HCT116 (cell line): ENCODE measurements at regions not wholly inside any gene's neighbourhood (a gene's known extent, or its start where the extent isn't known, plus 50 kb on each side); places are given as distances from the start of the nearest gene placed in this dataset.

Experiments
- ATAC-seq: fragments of 200-7000 bp; cut with Tn5 transposase; 2 replicates; pipeline ENCODE4 v1.9.1; 2020; ENCODE audit warnings: mild to moderate bottlenecking, moderate library complexity
- BruUV-seq: library from RNA; stranded (reverse); fragments of 400-500 nt; replicated peaks from 2 replicates; lab custom pipeline; 2021; lab: Mats Ljungman, UMichigan
- CTCF ChIA-PET: fragments of 300-600 bp; sonication (Branson Sonifier 250); formaldehyde crosslinking; loops from one replicate; lab custom pipeline; 2021; ENCODE audit warnings: antibody characterized with exemption; lab: Charles Lee
- POLR2A ChIA-PET: fragments of 300-600, 350-600 bp; sonication (Branson Sonifier 250); formaldehyde crosslinking; loops from one replicate; lab custom pipeline; 2021; ENCODE audit warnings: antibody characterized with exemption; lab: Charles Lee
- RAD21 ChIA-PET, 2 experiments: fragments of 300-600 bp; sonication (Branson Sonifier 250); formaldehyde crosslinking; loops; one replicate each; lab custom pipeline; 2023; ENCODE audit warnings: low total read pairs in 2 of 2; ENCODE audit not compliant: uncharacterized antibody in 2 of 2, unreplicated experiment in 2 of 2, low non-redundant PET in 1 of 2; lab: Charles Lee
- DNase-seq: peaks from one replicate; pipeline ENCODE4 v3.0.0-alpha.2; 2010; ENCODE audit warnings: low read depth, low spot score
- H2AFZ ChIP-seq: fragments of 200-600 bp; shearing (Covaris generic), sonication (generic); 2 replicates; pipeline ENCODE4 v1.6.1; 2017; ENCODE audit warnings: low read depth, mixed run types, mixed read lengths, antibody characterized with exemption, low read length; ENCODE audit not compliant: poor library complexity, severe bottlenecking
- H3K27ac ChIP-seq: 2 replicates; pipeline ENCODE4 v1.5.1; 2012; ENCODE audit warnings: low read depth, low read length
- H3K27me3 ChIP-seq: fragments of 200-600 bp; sonication (generic); 2 replicates; pipeline ENCODE4 v1.6.1; 2016; ENCODE audit warnings: mixed run types, low read length, mixed read lengths; ENCODE audit not compliant: insufficient read depth
- H3K36me3 ChIP-seq, 2 experiments: fragments of 200-500 bp in 1 of 2; fragments of 200-600 bp in 1 of 2; sonication (Bioruptor generic) in 1 of 2; sonication (generic) in 1 of 2; 2 replicates each; pipeline versions ENCODE4 v1.5.1 to v1.6.1; 2014 to 2016; ENCODE audit warnings: low read length in 2 of 2, inconsistent platforms in 1 of 2, mixed read lengths in 1 of 2, mixed run types in 1 of 2; ENCODE audit not compliant: insufficient read depth in 2 of 2, control insufficient read depth in 1 of 2
- H3K4me1 ChIP-seq, 2 experiments: fragments of 200-600 bp in 1 of 2; sonication (generic) in 1 of 2; 2 replicates each; pipeline versions ENCODE4 v1.5.1 to v1.6.1; 2012 to 2017; ENCODE audit warnings: low read length in 2 of 2, inconsistent platforms in 1 of 2, mild to moderate bottlenecking in 1 of 2, mixed read lengths in 1 of 2, mixed run types in 1 of 2, moderate library complexity in 1 of 2; ENCODE audit not compliant: insufficient read depth in 2 of 2, control insufficient read depth in 1 of 2
- H3K4me2 ChIP-seq: fragments of 200-600 bp; sonication (generic); 2 replicates; pipeline ENCODE4 v1.6.1; 2017; ENCODE audit warnings: mixed run types, low read length, mixed read lengths
- H3K4me3 ChIP-seq, 2 experiments: fragments of 200-600 bp in 1 of 2; sonication (generic) in 1 of 2; replicated peaks in 1 of 2; 2 replicates each; pipeline ENCODE4 v1.5.1; 2011 to 2016; ENCODE audit warnings: low read length in 2 of 2, control low read depth in 1 of 2, low read depth in 1 of 2, mild to moderate bottlenecking in 1 of 2, mixed read lengths in 1 of 2, mixed run types in 1 of 2
- H3K79me2 ChIP-seq: fragments of 200-600 bp; sonication (generic); 2 replicates; pipeline ENCODE4 v1.6.1; 2017; ENCODE audit warnings: mild to moderate bottlenecking, mixed run types, low read length, moderate library complexity, mixed read lengths; ENCODE audit not compliant: insufficient read depth
- H3K9ac ChIP-seq: fragments of 200-600 bp; sonication (generic); 2 replicates; pipeline ENCODE4 v1.6.1; 2016; ENCODE audit warnings: low read length, mixed read lengths
- H3K9me2 ChIP-seq: fragments of 200-600 bp; sonication (generic), shearing (Covaris generic); 2 replicates; pipeline ENCODE4 v1.6.1; 2017; ENCODE audit warnings: mixed run types, mild to moderate bottlenecking, moderate library complexity; ENCODE audit not compliant: insufficient read depth
- H3K9me3 ChIP-seq, 2 experiments: fragments of 200-500 bp in 1 of 2; fragments of 200-600 bp in 1 of 2; sonication (Bioruptor generic) in 1 of 2; sonication (generic) in 1 of 2; 2 replicates each; pipeline ENCODE4 v1.6.1; 2014 to 2017; ENCODE audit warnings: low read length in 2 of 2, mixed read lengths in 2 of 2, inconsistent platforms in 1 of 2, low read depth in 1 of 2, mild to moderate bottlenecking in 1 of 2, mixed run types in 1 of 2, moderate library complexity in 1 of 2; ENCODE audit not compliant: control insufficient read depth in 1 of 2, insufficient read depth in 1 of 2
- H4K20me1 ChIP-seq: fragments of 200-600 bp; sonication (generic), shearing (Covaris generic); 2 replicates; pipeline ENCODE4 v1.6.1; 2017; ENCODE audit warnings: mixed run types, mild to moderate bottlenecking, moderate library complexity; ENCODE audit not compliant: insufficient read depth
- CBX3 ChIP-seq: IDR thresholded peaks from 2 replicates; pipeline ENCODE4 v1.6.1; 2012; ENCODE audit warnings: low read depth
- CEBPB ChIP-seq: IDR thresholded peaks from 2 replicates; pipeline ENCODE4 v1.6.1; 2012; ENCODE audit warnings: low read depth
- CTCF ChIP-seq, 3 experiments: fragments of 200-600 bp in 1 of 3; sonication (generic) in 1 of 3; IDR thresholded peaks in 2 of 3; conservative IDR thresholded peaks in 1 of 3; 2 replicates each; pipeline ENCODE4 v1.5.1; 2012 to 2017; ENCODE audit warnings: low read depth in 2 of 3, low read length in 2 of 3, antibody characterized with exemption in 1 of 3, borderline replicate concordance in 1 of 3, control low read depth in 1 of 3, mild to moderate bottlenecking in 1 of 3, mixed read lengths in 1 of 3, mixed run types in 1 of 3, moderate library complexity in 1 of 3; ENCODE audit not compliant: insufficient read depth in 1 of 3
- ELF1 ChIP-seq: IDR thresholded peaks from 2 replicates; pipeline ENCODE4 v1.6.1; 2012; ENCODE audit warnings: low read depth, borderline replicate concordance
- RAD21 ChIP-seq: IDR thresholded peaks from 2 replicates; pipeline ENCODE4 v1.6.1; 2012; ENCODE audit warnings: low read depth, mild to moderate bottlenecking
- REST ChIP-seq: IDR thresholded peaks from 2 replicates; pipeline ENCODE4 v1.6.1; 2012; ENCODE audit warnings: low read depth
- SRF ChIP-seq: IDR thresholded peaks from 2 replicates; pipeline ENCODE4 v1.6.1; 2012; ENCODE audit warnings: low read depth
- TCF7L2 ChIP-seq: IDR thresholded peaks from 2 replicates; pipeline ENCODE4 v1.7.0; 2011; ENCODE audit warnings: borderline replicate concordance, inconsistent platforms; ENCODE audit not compliant: insufficient read depth, insufficient read length; ENCODE audit errors: extremely low read depth
- YY1 ChIP-seq: IDR thresholded peaks from 2 replicates; pipeline ENCODE4 v1.6.1; 2011; ENCODE audit warnings: low read length, low read depth, moderate library complexity, mild to moderate bottlenecking; ENCODE audit not compliant: insufficient replicate concordance; ENCODE audit errors: extremely low read depth
- intact Hi-C: fragments of 100-400 bp; cut with micrococcal nuclease; formaldehyde crosslinking; loops from 2 replicates; pipeline ENCODE4 v1.10.0; 2022
- TF ChIP-seq, protein P1 (sequence below): IDR thresholded peaks from 2 replicates; pipeline ENCODE4 v1.6.1; 2012

DNA sequence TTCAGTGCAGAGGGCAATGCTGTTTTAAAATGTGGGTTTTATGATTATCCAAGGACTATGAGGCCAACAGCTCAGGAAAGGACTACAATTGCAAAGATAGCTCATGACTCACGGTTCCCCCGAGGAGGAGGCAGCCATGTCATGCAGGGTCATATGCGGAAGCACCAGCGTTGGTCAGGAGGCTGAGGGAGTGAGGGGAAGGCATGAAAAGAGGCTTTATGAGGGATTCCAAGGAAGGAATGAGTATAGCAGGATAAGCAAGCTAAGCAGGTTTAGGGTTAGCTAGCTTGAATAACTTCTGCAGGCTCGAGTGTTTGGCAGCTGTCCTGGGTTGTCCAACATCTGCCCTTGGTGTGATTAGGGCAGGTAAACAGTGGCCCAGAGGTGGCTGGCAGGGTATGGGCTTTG is 495.1 kb downstream of the SETD4 start:
- CTCF ChIA-PET, result no interaction called here
- no peaks in the 10 kb centered on the region for H4K20me1 ChIP-seq
- intact Hi-C loops, result no loop called here
- no peaks in the 10 kb centered on the region for H3K4me1 ChIP-seq
- no peak overlapping the region for H3K4me2 ChIP-seq
- H2AFZ ChIP-seq, result no peak overlapping the region
- no peaks in the 10 kb centered on the region for H3K36me3 ChIP-seq
- ATAC-seq (no peak), DNase-seq (no peak)
- H3K9me2 ChIP-seq, result no peaks in the 10 kb centered on the region
- no peak overlapping the region for H3K27ac ChIP-seq
- BruUV-seq, result no TSS peak
- H3K9ac ChIP-seq, result no peak overlapping the region
- POLR2A ChIA-PET, result no interaction called here
- H3K79me2 ChIP-seq, result no peaks in the 10 kb centered on the region
- H3K4me3 ChIP-seq, result no peak overlapping the region
- no peaks in the 10 kb centered on the region for H3K27me3 ChIP-seq
- TF ChIP-seq, protein P1, sequence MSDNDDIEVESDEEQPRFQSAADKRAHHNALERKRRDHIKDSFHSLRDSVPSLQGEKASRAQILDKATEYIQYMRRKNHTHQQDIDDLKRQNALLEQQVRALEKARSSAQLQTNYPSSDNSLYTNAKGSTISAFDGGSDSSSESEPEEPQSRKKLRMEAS, result no peak
- TF ChIP-seq CEBPB (no peak), ELF1 (no peak), REST (no peak), YY1 (no peak), SRF (no peak), TCF7L2 (no peak), CTCF (IDR thresholded peaks at IDR 0.05 in 2 of 3, conservative IDR thresholded peaks at IDR 0.05 in 1 of 3; ENCODE audit: borderline replicate concordance in 1 of 3, insufficient read depth in 1 of 3, low read depth in 2 of 3, low read length in 2 of 3) (no peak), RAD21 (no peak), CBX3 (no peak)
- RAD21 ChIA-PET, result no interaction called here
- H3K9me3 ChIP-seq, result no peaks in the 10 kb centered on the region
